Breast epithelium (tissue), 4 donors: ENCODE measurements at regions not wholly inside any gene's neighbourhood (a gene's known extent, or its start where the extent isn't known, plus 50 kb on each side); places are given as distances from the start of the nearest gene placed in this dataset.
"Not testable (repeated sequence)": the region's sequence is repeated elsewhere in the genome, so short reads cannot be mapped to it uniquely, and the experiment has no call there.

Experiments
- DNase-seq, 2 donors: peaks; one replicate each; pipeline ENCODE4 v3.0.0-alpha.2; 2019; ENCODE audit warnings: low spot score in 2 of 2
- H3K27ac ChIP-seq, 2 donors: fragments of 200-600 bp; sonication (generic) in 1 of 2; one replicate each; pipeline ENCODE4 v1.5.1; 2016 to 2019; ENCODE audit warnings: mild to moderate bottlenecking in 1 of 2
- H3K27me3 ChIP-seq, 2 donors: fragments of 200-600 bp; sonication (generic) in 1 of 2; one replicate each; pipeline versions ENCODE4 v1.5.1 to v1.6.0; 2017 to 2019; ENCODE audit warnings: control low read depth in 1 of 2, mild to moderate bottlenecking in 1 of 2
- H3K36me3 ChIP-seq: fragments of 200-600 bp; one replicate; pipeline ENCODE4 v1.5.1; 2019
- H3K4me1 ChIP-seq, 2 donors: fragments of 200-600 bp; sonication (generic); one replicate each; pipeline ENCODE4 v1.5.1; 2016 to 2019; ENCODE audit warnings: control low read depth in 1 of 2
- H3K4me3 ChIP-seq, 3 donors: fragments of 200-600 bp; sonication (generic); 1 replicate in 2 of 3; 2 replicates in 1 of 3; pipeline ENCODE4 v1.5.1; 2016 to 2019; ENCODE audit warnings: mild to moderate bottlenecking in 3 of 3, moderate library complexity in 2 of 3
- H3K9me3 ChIP-seq, 2 donors: fragments of 200-600 bp; sonication (generic) in 1 of 2; one replicate each; pipeline ENCODE4 v1.5.1; 2016 to 2019; ENCODE audit warnings: control low read depth in 1 of 2
- CTCF ChIP-seq, 3 donors: fragments of 450-650 bp; IDR thresholded peaks; one replicate each; pipeline ENCODE4 v1.5.1; 2016 to 2017; ENCODE audit warnings: antibody characterized with exemption in 3 of 3, mild to moderate bottlenecking in 3 of 3, moderate library complexity in 3 of 3
- POLR2AphosphoS5 ChIP-seq, 3 donors: sonication (generic); formaldehyde crosslinking; IDR thresholded peaks; one replicate each; pipeline ENCODE4 v1.6.1; 2017; ENCODE audit warnings: antibody characterized with exemption in 3 of 3
- intact Hi-C: fragments of 100-400 bp; cut with DNase I; formaldehyde crosslinking; loops from one replicate; pipeline ENCODE4 v1.15.1; 2023; ENCODE audit warnings: low total_unique reads

- H3K4me1 ChIP-seq, intact Hi-C loops, DNase-seq, H3K27ac ChIP-seq, H3K4me3 ChIP-seq, H3K27me3 ChIP-seq, H3K9me3 ChIP-seq, H3K36me3 ChIP-seq: not testable (repeated sequence)
- TF ChIP-seq CTCF (IDR thresholded peaks at IDR 0.05) = peak in 1 of 3 donors; percentile 16
These were observed 98.6 kb upstream of the DEFB108B start for GRCh38 chr11:71734368-71734767.

- H3K27ac ChIP-seq, intact Hi-C loops, H3K9me3 ChIP-seq, H3K4me3 ChIP-seq, H3K4me1 ChIP-seq, H3K36me3 ChIP-seq, H3K27me3 ChIP-seq, DNase-seq: not testable (repeated sequence)
These were observed 94.7 kb upstream of the DEFB108B start for GRCh38 chr11:71738317-71738716.

GRCh38 chr11:71743385-71743784, 89.6 kb upstream of the DEFB108B start:
- DNase-seq, intact Hi-C loops, H3K4me3 ChIP-seq, H3K4me1 ChIP-seq, H3K27ac ChIP-seq, H3K9me3 ChIP-seq, H3K27me3 ChIP-seq, H3K36me3 ChIP-seq: not testable (repeated sequence)

- H3K9me3 ChIP-seq, H3K27me3 ChIP-seq, H3K36me3 ChIP-seq, H3K4me1 ChIP-seq, intact Hi-C loops: not testable (repeated sequence)
- DNase-seq = peak in 1 of 2 donors; percentile 55
- Histone ChIP-seq H3K27ac (peak overlapping the region; percentile 89 to 94), H3K4me3 (peak overlapping the region in 2 of 3 donors; percentile 47 to 63)
- TF ChIP-seq POLR2AphosphoS5 (IDR thresholded peaks at IDR 0.05) = peak in 1 of 3 donors; percentile 86
These were observed 87.3 kb upstream of the DEFB108B start for GRCh38 chr11:71745656-71746055.

- intact Hi-C loops, H3K4me1 ChIP-seq, DNase-seq, H3K27me3 ChIP-seq, H3K9me3 ChIP-seq, H3K36me3 ChIP-seq: not testable (repeated sequence)
- Histone ChIP-seq H3K4me3 (peak overlapping the region in 2 of 3 donors; percentile 47 to 63), H3K27ac (peak overlapping the region; percentile 89 to 94)
- peak; percentile 28 to 38 (median 33) for TF ChIP-seq CTCF (IDR thresholded peaks at IDR 0.05)
These were observed 86.7 kb upstream of the DEFB108B start for GRCh38 chr11:71746263-71746662.

- H3K27me3 ChIP-seq, H3K36me3 ChIP-seq, intact Hi-C loops, H3K4me1 ChIP-seq, DNase-seq, H3K4me3 ChIP-seq, H3K9me3 ChIP-seq: not testable (repeated sequence)
- H3K27ac ChIP-seq = peak overlapping the region in 1 of 2 donors; percentile 65
These were observed 83.9 kb upstream of the DEFB108B start for GRCh38 chr11:71748965-71749620.

GRCh38 chr11:71750908-71751307, 82.1 kb upstream of the DEFB108B start:
- H3K4me3 ChIP-seq, H3K9me3 ChIP-seq, DNase-seq, intact Hi-C loops, H3K4me1 ChIP-seq, H3K36me3 ChIP-seq, H3K27ac ChIP-seq, H3K27me3 ChIP-seq: not testable (repeated sequence)

GRCh38 chr11:71764695-71765491, 68.1 kb upstream of the DEFB108B start:
- DNase-seq, H3K9me3 ChIP-seq, H3K27me3 ChIP-seq, H3K4me3 ChIP-seq, H3K4me1 ChIP-seq, H3K36me3 ChIP-seq, intact Hi-C loops: not testable (repeated sequence)
- peak overlapping the region in 1 of 2 donors; percentile 69 for H3K27ac ChIP-seq

- H3K36me3 ChIP-seq, H3K27me3 ChIP-seq, H3K4me1 ChIP-seq, H3K4me3 ChIP-seq, H3K27ac ChIP-seq, DNase-seq, intact Hi-C loops, H3K9me3 ChIP-seq: not testable (repeated sequence)
These were observed 66.0 kb upstream of the DEFB108B start for GRCh38 chr11:71767016-71767415.

GRCh38 chr11:71772193-71772592, 60.8 kb upstream of the DEFB108B start:
- H3K36me3 ChIP-seq, H3K27me3 ChIP-seq, DNase-seq, H3K9me3 ChIP-seq, H3K4me1 ChIP-seq, H3K4me3 ChIP-seq, intact Hi-C loops, H3K27ac ChIP-seq: not testable (repeated sequence)
